HG03095 (cell line): ENCODE measurements at regions not wholly inside any gene's neighbourhood (a gene's known extent, or its start where the extent isn't known, plus 50 kb on each side); places are given as distances from the start of the nearest gene placed in this dataset.

Experiments
- ATAC-seq: cut with Tn5 transposase; IDR thresholded peaks from one replicate; pipeline ENCODE4 v1.9.1; 2021; ENCODE audit warnings: moderate library complexity; ENCODE audit not compliant: unreplicated experiment

DNA sequence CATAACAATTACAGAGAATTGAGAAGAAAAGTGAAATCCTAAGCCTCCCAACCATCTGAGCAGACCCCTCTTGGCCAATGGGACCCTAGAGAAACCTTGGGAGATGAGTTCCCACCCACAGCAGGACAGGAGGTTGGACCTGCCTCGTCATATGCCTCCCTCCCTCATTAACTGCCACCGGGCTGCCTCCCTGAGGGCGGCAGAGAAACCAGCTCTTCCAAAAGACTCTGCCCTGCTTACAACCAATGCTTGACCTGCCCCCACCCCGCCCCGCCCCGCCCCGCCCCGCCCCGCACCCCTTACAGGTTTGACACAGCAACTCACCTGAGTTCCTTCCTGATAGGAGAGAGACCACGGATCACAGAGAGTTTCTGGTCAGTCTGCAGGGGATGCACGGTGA is 86.1 kb downstream of the ADRA2C start:
- no peak for ATAC-seq

DNA sequence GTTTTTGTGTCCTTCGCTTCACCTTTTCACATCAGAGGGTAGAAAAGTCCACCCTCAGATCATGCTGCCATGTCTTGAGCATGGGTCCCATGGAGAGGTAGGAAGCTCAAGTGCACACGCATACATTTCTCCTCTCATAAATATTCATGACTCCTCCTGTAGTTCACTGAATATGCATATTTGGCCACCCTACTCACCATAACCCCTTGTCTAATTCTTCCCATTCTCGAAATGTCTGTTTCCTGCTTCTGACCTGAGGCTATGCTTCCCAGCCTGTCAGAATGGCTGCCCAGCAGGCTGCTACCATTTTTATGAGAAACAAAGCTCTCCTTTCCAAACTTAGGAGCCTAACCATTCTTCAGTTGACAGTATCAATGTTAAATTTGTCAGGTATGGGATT is 86.5 kb downstream of the ADRA2C start:
- ATAC-seq = no peak

DNA sequence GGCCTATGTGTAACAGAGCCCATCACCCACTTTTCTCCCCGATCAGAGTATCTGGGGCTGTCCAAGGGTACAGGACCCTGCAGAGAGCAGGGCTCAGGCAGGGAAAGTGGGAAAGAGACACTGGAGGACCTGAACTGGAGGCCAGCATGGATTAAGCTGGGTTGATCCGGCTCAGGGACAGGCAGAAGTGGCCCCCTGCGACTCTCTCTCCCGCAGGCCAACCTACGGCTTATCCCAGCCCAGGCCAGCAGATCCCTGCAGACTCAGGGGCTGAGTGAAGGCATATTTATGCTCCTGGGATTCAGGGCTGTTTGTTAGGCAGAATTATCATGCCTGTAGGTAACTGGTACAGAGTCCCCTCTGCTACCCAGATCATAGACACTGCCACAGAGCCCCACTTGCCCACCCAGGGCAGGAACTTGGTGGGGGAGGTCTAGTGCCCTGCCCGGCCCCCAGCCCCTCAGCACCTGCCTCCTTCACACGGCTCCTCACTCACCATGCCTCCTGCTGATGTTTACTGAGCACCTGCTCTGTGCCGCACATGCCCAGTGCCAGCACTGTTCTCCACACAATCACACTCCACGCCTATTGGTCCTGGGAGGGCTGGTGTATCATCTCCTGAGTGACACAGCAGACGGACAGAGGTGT is 87.3 kb downstream of the ADRA2C start:
- no peak for ATAC-seq

DNA sequence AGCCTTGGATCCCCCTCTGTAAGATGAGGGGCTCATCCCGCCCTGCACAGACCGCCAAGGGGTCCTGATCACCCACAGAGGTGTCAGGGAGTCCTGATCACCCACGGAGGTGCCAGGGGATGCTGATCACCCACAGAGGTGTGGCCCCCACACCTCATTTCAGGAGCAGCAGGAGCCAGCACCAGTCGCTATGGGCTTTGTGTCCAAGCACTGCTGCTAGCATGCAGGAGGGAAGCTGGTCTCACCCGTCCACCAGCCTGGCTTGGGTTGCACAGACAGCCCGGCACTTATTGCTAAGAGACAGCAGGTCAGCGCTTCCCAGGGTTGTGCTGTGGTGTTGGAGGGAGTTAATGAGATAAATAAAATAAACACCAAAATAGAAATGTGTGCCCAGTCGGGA is 88.5 kb downstream of the ADRA2C start:
- no peak for ATAC-seq

DNA sequence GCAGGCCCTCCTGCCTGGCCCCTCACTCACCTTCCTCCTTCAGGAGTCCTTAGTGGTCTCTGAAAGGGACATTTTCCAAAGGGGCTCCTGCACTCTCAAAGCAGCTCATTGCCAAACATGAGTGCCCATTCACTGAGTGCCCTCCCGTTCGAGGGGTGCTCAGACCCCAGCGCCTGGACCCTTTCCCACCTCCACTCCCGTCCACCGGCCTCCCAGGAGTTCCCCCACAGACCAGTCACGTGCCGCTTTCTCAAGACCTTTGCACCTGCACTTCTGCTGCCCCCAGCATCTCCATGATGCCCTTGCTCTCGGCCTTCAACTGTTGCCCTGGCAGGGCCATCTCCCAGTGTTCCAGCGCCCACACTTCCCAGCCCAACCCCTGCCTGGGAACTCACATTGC is 89.5 kb downstream of the ADRA2C start:
- no peak for ATAC-seq

DNA sequence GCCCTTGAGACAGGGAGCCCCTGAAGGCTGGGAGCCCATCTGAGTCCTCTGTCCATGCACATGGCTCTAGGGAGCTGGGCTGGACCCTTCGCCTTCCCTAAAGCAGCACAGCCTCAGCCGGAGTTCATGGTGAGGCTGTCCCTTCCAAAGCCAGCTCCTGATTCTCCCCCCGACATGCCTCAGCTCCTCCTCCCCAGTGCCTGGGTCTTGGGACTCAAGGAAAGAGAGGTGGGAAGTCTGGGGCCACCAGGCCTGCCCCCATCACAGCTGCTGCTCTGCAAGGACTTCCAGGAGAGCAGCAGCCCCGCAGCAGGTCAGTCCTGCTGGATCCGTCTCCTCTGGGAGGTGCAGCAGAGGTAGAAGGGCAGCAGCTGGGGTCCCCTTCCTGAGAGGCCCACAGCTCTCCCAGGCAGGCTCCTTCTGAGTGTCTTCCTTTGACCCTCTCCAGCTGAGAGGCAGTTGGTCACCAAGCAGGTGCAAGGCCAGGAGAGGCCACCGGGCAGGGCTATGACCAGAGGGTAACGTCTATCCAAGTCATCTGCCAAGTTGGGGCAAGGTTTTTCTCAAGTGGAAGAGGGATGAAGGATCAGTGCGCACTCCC is 90.5 kb downstream of the ADRA2C start:
- ATAC-seq = no peak

DNA sequence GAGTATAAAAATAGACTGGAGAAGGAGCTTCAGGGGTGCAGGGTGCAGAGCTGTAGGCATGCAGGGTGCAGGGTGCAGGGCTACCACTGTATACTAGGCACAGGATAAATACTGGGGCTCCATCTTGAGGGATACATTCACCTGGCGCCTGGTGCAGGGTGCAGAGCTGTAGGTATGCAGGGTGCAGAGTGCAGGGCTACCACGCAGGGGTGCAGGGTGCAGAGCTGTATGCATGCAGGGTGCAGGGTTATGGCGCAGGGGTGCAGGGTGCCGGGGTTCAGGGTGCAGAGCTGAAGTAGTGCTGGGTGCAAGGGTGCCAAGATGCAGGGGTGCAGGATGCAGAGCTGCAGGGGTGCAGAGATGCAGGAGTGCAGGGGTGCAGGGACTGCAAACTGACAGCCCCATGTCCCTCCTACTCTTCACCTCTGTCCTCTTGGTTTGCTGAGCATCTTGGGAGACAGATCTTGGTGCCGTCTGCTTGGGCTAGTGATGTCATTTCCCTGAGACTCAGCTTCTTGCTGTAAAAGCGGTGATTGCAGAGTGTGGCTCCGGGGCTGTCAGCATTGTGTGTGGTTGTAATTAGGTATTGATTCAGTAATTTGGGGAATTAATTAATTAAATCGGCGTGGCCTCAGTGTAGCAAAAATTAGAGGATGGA is 91.2 kb downstream of the ADRA2C start:
- ATAC-seq = no peak

DNA sequence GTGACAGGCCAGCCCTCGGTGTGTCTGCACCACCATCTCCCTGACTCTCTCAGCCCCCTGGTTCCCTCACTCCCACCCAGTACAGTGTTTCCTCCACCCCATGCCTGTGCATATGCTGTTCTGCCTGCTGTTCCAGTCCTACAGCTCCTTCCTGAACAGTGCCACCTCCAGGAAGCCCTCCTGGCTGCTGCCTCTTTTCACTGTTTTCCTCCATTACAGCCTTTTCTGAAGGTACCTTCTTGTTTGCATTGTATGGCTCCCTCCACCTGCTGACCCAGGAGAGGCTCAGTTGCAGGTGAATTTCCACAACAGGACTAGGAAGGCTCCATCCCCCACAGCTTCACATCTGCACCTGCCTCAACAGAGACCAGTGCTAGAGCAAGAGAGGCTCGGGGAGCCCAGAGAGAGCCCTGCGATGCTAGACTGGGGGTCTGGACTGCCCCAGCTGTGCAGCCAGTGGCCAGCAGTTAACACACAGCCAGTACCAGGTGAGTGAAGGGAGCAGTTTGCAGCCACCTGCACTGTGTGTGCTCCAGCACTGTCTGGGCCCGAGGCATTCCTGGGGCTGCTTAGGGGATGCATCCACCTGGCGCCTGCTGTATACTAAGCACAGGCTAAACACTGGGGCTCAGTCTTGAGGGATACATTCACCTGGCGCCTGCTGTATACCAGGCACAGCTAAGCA is 92.0 kb downstream of the ADRA2C start:
- no peak for ATAC-seq

DNA sequence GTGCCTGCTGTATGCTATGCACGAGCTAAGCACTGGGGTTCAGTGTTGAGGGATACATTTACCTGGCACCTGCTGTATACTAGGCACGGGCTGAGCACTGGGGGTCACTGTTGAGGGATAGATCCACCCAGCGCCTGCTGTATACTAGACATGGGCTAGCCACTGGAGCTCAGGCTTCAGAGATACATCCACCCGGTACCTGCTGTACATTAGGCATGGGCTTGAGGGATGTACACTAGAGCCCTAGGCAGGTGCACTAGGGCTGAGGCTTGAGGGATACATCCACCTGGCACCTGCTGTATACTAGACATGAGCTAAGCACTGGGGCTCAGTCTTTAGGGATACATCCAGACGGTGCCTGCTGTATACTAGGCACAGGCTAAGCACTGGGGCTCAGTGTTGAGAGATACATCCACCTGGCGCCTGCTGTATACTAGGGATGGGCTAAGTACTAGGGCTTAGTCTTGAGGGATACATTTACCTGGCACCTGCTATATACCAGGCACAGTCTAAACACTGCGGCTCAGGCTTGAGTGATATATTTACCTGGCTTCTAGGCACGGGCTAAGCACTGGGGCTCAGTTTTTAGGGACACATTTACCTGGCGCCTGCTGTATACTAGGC is 92.7 kb downstream of the ADRA2C start:
- no peak for ATAC-seq

DNA sequence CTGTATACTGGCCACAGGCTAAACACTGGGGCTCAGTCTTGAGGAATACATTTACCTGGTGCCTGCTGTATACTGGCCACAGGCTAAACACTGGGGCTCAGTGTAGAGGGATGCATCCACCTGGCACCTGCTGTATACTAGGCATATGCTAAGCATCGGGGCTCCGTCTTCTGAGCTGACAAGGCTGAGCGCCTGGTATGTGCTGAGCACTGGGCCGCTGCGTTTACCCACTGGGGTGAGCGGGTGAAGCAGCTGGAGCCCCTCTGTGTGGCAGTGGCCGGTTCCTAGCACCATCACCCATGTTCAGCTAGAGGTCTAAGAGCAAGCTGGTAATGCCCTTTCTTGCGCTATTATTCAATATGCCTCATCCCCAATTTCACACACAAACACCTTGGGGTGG is 93.4 kb downstream of the ADRA2C start:
- ATAC-seq = no peak

DNA sequence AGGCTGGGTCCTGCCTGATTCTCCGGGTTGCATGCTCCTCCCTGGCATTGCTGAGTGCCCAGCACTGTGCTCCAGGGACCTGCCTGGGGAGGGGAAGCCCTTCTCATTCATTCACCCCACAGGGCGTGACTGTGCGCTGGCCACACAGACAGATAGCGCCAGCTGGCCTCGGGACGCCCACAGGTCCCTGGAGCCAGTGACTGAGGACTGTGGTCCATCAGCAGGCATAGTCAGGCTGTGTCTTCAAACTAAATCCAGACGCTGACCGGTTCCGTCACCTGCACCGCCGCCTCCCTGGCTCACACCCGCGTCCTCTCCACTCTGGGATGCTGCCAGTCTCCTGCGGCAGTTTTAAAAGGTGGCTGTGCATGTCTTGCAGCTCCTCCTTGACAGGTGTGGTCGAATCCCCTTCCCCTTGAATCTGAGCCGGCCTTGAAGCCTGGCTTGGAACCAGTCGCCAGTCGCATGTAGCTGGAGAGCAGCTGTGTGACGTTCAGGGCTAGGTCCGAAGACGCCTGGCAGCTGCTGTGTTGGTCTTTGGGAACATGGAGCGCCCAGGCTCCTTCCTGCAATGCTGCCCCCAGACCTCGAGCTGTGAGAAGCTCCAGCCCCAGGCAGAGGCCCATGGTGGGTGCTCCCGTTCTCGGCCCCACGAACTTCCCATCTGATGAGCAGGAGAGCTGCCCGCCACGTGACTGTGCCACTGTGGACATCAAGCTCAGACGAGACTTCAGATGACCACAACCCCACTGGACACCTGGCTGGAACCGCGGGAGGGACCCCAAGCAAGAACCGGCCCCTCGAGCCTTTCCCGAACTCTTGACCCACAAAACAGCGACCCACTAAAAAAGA is 94.1 kb downstream of the ADRA2C start:
- no peak for ATAC-seq

DNA sequence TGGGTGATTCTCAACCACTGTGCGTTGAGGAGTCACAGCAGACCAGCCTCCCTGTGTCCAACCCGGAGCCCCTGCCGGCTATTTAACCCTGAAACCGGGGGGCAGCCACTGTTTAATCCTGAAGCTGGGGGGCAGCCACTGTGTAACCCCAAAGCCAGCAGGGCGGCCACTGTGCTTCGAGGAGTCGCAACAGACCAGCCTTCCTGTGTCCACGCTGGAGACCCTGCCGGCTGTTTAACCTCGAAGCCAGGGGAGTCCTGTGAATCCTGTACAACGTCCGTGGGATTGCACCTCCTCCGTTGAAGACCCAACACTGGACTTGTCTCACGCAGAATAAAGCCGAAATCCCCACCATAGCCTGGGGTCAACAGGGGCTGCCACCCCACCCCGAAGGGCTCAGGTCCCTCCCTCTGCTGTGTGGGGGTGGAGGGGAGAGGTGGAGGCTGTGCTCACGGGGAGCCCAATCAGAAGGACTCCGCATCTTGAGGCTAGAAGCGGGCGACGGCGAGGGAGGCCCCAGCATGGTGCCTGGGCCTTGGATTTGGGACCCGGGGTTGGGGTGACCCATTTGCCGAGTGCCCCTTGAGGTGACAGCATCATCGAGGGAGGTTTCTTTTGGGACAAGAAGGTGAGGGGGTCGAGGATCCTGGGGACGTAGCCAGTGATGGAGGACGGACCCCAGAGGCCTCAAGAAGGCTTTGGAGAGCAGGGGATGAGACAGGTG is 94.9 kb downstream of the ADRA2C start:
- no peak for ATAC-seq

DNA sequence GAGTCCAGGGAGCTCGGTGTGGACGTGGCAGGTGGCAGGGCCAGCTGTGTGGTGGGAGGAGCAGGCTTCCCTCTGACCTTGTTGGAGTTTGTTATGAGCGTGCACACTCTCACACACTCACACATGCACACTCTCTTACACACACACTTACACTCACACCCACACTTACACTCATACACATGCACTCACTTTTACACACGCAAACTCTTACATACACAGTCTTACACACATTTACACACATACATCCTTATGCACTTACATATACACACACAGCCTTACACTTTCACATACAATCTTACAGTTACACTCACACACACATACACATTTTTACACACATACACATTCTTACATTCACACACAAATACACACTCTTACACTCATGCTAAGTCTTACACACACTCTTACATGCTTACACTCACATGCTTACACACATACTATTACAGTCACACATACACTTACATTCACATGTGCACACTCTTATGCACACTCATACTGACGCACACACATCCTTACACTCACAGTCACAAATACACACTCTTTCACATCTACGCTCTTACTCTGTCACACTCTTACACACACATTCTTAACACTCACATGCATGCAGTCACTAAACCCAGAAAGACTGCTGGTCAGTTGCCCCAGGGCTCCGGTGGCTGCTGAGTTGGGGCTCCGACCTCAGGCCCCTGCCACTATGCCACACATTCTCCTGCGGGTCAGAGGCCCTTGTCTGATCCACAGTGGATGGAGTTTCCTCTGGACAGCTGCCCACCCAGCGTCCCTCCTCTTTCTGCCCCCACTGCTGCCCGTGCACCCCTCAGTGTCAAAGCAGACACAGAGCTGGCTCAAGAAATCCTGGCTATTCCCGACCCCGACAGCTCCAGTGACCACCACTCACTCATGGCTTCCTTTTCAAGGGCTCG is 95.8 kb downstream of the ADRA2C start:
- ATAC-seq = no peak

DNA sequence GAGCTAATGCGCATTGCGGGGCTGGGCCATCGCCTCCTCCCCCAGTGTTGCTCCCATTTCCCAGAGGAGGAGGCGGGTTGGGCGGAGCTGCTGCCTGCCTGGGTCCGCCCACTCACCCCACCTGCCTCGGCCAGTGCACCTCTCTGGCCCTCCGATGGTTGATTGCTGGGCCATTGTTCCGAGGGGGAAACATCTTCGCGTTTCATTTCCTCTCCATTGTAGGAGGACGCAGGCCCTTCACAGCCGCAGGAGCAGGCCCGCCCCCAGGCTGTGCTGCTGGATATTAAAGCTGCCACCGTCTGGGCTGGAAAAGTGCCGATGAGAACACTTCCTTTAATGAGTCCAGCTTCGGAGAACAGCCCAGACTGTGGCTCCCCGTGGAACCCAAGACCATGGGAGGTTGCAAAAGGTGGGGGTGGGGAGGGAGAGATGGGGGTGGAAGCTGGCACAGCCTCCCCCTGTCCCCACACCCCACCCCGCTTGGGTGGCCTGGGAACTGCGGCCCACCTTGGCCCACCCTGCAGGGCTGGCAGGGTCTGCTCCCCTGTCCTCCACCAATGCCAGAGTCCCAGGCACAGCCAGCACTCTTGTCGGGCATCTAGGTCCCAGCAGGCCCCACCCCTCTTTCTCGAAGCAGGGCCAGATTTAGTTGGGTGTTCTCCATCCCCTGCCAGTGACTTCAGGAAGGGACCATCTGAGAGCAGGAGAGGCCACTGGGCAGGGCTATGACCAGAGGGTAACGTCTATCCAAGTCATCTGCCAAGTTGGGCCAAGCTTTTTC is 96.6 kb downstream of the ADRA2C start:
- ATAC-seq = no peak

DNA sequence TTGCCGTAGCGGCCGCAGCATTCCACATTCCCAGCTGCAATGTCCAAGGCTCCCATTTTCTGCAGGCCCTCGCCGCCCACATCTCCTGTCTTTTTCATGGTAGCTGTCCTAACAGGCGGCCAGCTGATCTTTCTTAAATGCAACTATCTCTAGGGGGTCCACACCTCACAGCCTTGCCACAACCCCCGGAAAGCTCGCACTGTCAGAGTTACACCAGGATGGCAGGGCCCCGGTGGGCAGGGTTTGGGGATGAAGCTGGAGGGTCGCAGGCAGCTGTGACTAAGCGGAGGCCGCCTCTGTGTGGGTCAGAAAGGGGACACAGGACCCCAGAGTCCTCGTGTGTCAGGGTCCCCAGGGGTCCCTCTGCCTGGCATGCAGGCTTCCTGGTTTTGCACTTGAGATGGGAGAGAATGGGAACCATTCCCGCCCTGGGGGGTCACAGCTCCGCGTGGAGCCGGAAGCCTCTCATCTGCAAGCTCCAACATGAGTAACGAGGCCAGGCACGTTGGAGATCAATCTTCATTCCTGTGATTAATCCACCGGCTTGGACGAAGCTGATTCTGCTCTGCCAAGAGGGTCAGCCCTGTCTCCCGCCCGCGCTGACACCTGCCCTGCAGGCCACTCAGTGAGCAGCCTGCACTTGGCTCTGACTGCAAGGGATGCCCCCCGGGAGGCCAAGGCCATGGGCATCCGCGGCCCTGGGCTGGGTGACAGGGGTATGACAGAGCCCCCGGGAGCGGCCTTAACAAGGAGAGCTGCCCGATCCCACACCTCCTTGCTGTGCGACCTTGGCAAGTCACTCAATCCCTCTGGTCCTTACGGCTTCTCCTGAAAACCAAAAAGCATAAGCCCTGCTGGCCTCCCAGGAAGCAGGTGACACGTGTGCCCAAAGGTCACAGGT is 97.9 kb downstream of the ADRA2C start:
- no peak for ATAC-seq

DNA sequence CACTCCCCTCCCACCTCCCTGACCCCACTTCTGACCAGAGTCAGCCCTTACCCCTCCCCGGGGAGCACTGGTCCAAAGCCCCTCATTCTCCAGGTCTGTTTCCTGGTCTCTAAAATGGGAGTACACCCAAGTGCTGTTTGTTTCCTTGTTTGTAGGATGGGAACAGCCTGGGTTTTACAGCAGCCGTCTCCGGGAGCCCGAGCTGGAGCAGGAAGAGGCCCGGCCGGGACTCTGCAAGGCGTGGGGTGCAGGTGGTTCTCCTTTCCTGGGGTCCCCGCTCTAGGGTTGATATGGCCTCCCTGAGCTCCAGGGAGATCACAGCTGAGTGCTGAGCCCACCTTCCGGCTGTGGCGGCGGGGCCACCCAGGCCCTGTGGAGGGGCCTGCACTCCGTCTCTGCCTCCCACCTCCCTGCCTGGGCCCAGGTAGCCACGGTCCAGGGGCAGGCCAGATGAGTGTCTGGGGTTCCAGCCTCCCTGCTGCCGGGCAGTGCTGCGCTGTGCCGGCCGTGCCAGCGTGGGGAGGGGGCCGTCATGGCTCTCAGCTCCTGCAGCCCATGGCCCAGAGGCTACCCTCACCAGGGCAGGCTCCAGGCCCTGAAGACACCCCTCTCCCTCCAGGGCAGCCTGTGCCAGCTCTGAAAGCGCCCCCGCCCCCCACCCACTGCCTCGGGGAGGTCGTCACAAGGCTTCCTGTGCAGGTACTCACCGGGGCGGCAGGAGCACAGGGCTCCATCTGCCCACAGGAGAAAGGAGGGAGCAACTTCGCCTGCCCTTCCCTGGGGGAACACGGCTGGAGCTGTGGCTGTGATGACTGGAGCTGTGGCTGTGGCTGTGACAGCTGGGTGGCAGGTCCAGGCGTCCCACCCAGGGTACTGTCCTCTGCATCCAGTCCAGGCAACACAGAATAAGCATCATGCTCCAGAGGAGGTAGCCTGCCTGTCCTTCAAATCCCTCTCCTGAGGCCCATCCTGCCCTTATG is 98.8 kb downstream of the ADRA2C start:
- no peak for ATAC-seq
